NB4 (cell line): ENCODE measurements at regions not wholly inside any gene's neighbourhood (a gene's known extent, or its start where the extent isn't known, plus 50 kb on each side); places are given as distances from the start of the nearest gene placed in this dataset.

Source experiments
- DNase-seq: peaks from one replicate; pipeline ENCODE4 v3.0.0; 2010; ENCODE audit warnings: low read depth
- H3K4me3 ChIP-seq: one replicate; pipeline ENCODE4 v1.5.1; 2011; ENCODE audit warnings: mild to moderate bottlenecking, low read depth, low read length, moderate library complexity
- CTCF ChIP-seq: IDR thresholded peaks from one replicate; pipeline ENCODE4 v1.5.1; 2012; ENCODE audit warnings: low read depth, low read length
- MAX ChIP-seq: IDR thresholded peaks from 2 replicates; pipeline ENCODE4 v1.6.1; 2011; ENCODE audit warnings: low read depth, low read length
- MYC ChIP-seq: IDR thresholded peaks from 2 replicates; pipeline ENCODE4 v1.6.1; 2011; ENCODE audit warnings: low read depth, low read length
- POLR2A ChIP-seq: IDR thresholded peaks from 2 replicates; pipeline ENCODE4 v1.6.1; 2011; ENCODE audit warnings: mild to moderate bottlenecking; ENCODE audit not compliant: insufficient read length; ENCODE audit errors: extremely low read depth

- TF ChIP-seq CTCF (no peak), MYC (no peak), POLR2A (no peak), MAX (no peak)
- H3K4me3 ChIP-seq = no peak overlapping the region
- no peak for DNase-seq
Measured at GRCh38 chr4:66852843-66853242, 692.5 kb downstream of the CENPC start.

- TF ChIP-seq MYC (no peak), CTCF (no peak), POLR2A (no peak), MAX (no peak)
- DNase-seq = no peak
- H3K4me3 ChIP-seq = no peak overlapping the region
Measured at GRCh38 chr4:66849596-66849995, 695.7 kb downstream of the CENPC start.

- TF ChIP-seq MYC = no peak
- no peak for TF ChIP-seq POLR2A
- TF ChIP-seq MAX = no peak
- TF ChIP-seq CTCF = no peak
- H3K4me3 ChIP-seq = no peak overlapping the region
- DNase-seq = no peak
Measured at GRCh38 chr4:66842724-66843088, 702.6 kb downstream of the CENPC start.

- TF ChIP-seq MAX (no peak), CTCF (no peak), MYC (no peak), POLR2A (no peak)
- H3K4me3 ChIP-seq = no peak overlapping the region
- no peak for DNase-seq
Measured at GRCh38 chr4:66842026-66842723, 703.1 kb downstream of the CENPC start.

GRCh38 chr4:66840178-66840577 lies 705.1 kb downstream of the CENPC start:
- H3K4me3 ChIP-seq = no peak overlapping the region
- no peak for DNase-seq
- no peak for TF ChIP-seq CTCF
